Prostate gland (tissue), 2 donors: ENCODE measurements at regions not wholly inside any gene's neighbourhood (a gene's known extent, or its start where the extent isn't known, plus 50 kb on each side); places are given as distances from the start of the nearest gene placed in this dataset.

ENCODE experiments used
- DNase-seq: peaks from one replicate; pipeline ENCODE4 v3.0.0-alpha.2; 2019; ENCODE audit warnings: low spot score
- H3K27ac ChIP-seq, 2 donors: fragments of 200-600 bp; sonication (generic); 2 replicates each; pipeline ENCODE4 v1.5.1; 2017 to 2019
- H3K27me3 ChIP-seq: fragments of 200-600 bp; sonication (generic); replicated peaks from 2 replicates; pipeline ENCODE4 v1.5.1; 2019; ENCODE audit not compliant: insufficient read depth
- H3K36me3 ChIP-seq, 2 donors: fragments of 200-600 bp; sonication (generic); 1 replicate in 1 of 2; 2 replicates in 1 of 2; pipeline versions ENCODE4 v1.5.1 to v1.8.1; 2017 to 2019
- H3K4me1 ChIP-seq: fragments of 200-600 bp; sonication (generic); replicated peaks from 2 replicates; pipeline ENCODE4 v1.5.1; 2019
- H3K4me3 ChIP-seq, 2 donors: fragments of 200-600 bp; sonication (generic); 2 replicates each; pipeline ENCODE4 v1.5.1; 2017 to 2019
- H3K9me3 ChIP-seq: fragments of 200-600 bp; sonication (generic); 2 replicates; pipeline ENCODE4 v1.5.1; 2017
- CTCF ChIP-seq, 4 experiments: fragments of 200-600 bp in 2 of 4; fragments of 450-650 bp in 2 of 4; sonication (generic) in 2 of 4; IDR thresholded peaks; 1 replicate in 3 of 4; 2 replicates in 1 of 4; pipeline ENCODE4 v1.5.1; 2016 to 2019; ENCODE audit warnings: antibody characterized with exemption in 4 of 4, mild to moderate bottlenecking in 2 of 4, moderate library complexity in 2 of 4
- POLR2A ChIP-seq: fragments of 450-650 bp; IDR thresholded peaks from one replicate; pipeline ENCODE4 v1.6.1; 2016; ENCODE audit warnings: antibody characterized with exemption, mild to moderate bottlenecking
- POLR2AphosphoS5 ChIP-seq: sonication (generic); formaldehyde crosslinking; IDR thresholded peaks from one replicate; pipeline ENCODE4 v1.6.1; 2017; ENCODE audit warnings: antibody characterized with exemption
- WGBS: methylation state at CpG from one replicate; pipeline ENCODE4 v1.1.5; 2018; 5-methylcytosine and 5-hydroxymethylcytosine counted together
- intact Hi-C: fragments of 100-400 bp; cut with DNase I; formaldehyde crosslinking; loops from one replicate; pipeline ENCODE4 v1.14.2; 2022

GRCh38 chr4:36761607-36762006, 480.2 kb downstream of the DTHD1 start:
- no peak for DNase-seq
- Histone ChIP-seq H3K27me3 (no peaks in the 10 kb centered on the region), H3K4me3 (no peak overlapping the region), H3K36me3 (no peaks in the 10 kb centered on the region), H3K9me3 (no peaks in the 10 kb centered on the region), H3K27ac (no peak overlapping the region), H3K4me1 (no peaks in the 10 kb centered on the region)
- intact Hi-C loops: no loop called here
- no peak for TF ChIP-seq CTCF (IDR thresholded peaks at IDR 0.05)
- no peak for TF ChIP-seq POLR2A
- no peak for TF ChIP-seq POLR2AphosphoS5
- WGBS: 87% methylated on average over 4 of the region's 4 CpGs

GRCh38 chr4:36763814-36764213, 480.7 kb upstream of the NWD2 start:
- Histone ChIP-seq H3K4me1 (no peaks in the 10 kb centered on the region), H3K36me3 (no peaks in the 10 kb centered on the region), H3K9me3 (no peaks in the 10 kb centered on the region), H3K4me3 (no peak overlapping the region), H3K27ac (no peak overlapping the region), H3K27me3 (no peaks in the 10 kb centered on the region)
- TF ChIP-seq POLR2AphosphoS5 (no peak), CTCF (IDR thresholded peaks at IDR 0.05) (no peak), POLR2A (no peak)
- no peak for DNase-seq
- intact Hi-C loops: no loop called here
- WGBS: 79% methylated on average over 1 of the region's 1 CpG

- H3K4me3 ChIP-seq: no peak overlapping the region
- DNase-seq: no peak
- intact Hi-C loops: no loop called here
- no peaks in the 10 kb centered on the region for H3K9me3 ChIP-seq
- H3K27ac ChIP-seq: no peak overlapping the region
- no peak for TF ChIP-seq CTCF (IDR thresholded peaks at IDR 0.05)
- no peak for TF ChIP-seq POLR2A
- no peak for TF ChIP-seq POLR2AphosphoS5
- no peaks in the 10 kb centered on the region for H3K36me3 ChIP-seq
- H3K27me3 ChIP-seq: no peaks in the 10 kb centered on the region
- WGBS: 67% methylated on average over 1 of the region's 1 CpG
- H3K4me1 ChIP-seq: no peaks in the 10 kb centered on the region
Measured at GRCh38 chr4:36767596-36767995, 476.9 kb upstream of the NWD2 start.

- WGBS: 71% methylated on average over 2 of the region's 2 CpGs
- intact Hi-C loops: no loop called here
- DNase-seq: no peak
Measured at GRCh38 chr4:36771411-36772153, 473.0 kb upstream of the NWD2 start.

More at GRCh38 chr4:36771411-36772153, 473.0 kb upstream of the NWD2 start:
- Histone ChIP-seq H3K4me1 (no peaks in the 10 kb centered on the region), H3K4me3 (no peak overlapping the region), H3K9me3 (no peaks in the 10 kb centered on the region), H3K27me3 (no peaks in the 10 kb centered on the region), H3K27ac (no peak overlapping the region), H3K36me3 (no peaks in the 10 kb centered on the region)
- TF ChIP-seq POLR2A: no peak
- TF ChIP-seq CTCF (IDR thresholded peaks at IDR 0.05): no peak
- TF ChIP-seq POLR2AphosphoS5: no peak
